ENCODE measurements at regions not wholly inside any gene's neighbourhood (a gene's known extent, or its start where the extent isn't known, plus 50 kb on each side); places are given as distances from the start of the nearest gene placed in this dataset.

DNA sequence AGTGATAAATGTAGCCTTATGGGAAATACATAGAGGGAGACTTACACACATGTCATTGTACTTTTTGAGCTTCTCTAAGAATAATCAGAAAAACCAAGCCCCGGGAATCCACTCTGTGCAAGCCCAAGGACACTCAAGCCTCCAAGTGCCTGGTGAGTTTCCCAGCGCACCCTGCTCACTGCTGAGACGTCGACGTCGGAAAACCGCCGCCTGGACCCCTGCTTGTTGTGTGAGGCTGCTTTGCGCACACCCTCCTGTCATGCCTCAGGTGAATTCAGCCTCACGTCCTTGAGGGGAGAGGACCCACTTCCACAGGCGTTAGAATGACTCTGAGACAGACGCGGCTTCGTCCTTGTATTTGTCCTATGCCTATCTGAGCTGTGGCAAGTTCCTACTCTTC lies 368.4 kb upstream of the AKR1E2 start:
- TF ChIP-seq, protein P1, sequence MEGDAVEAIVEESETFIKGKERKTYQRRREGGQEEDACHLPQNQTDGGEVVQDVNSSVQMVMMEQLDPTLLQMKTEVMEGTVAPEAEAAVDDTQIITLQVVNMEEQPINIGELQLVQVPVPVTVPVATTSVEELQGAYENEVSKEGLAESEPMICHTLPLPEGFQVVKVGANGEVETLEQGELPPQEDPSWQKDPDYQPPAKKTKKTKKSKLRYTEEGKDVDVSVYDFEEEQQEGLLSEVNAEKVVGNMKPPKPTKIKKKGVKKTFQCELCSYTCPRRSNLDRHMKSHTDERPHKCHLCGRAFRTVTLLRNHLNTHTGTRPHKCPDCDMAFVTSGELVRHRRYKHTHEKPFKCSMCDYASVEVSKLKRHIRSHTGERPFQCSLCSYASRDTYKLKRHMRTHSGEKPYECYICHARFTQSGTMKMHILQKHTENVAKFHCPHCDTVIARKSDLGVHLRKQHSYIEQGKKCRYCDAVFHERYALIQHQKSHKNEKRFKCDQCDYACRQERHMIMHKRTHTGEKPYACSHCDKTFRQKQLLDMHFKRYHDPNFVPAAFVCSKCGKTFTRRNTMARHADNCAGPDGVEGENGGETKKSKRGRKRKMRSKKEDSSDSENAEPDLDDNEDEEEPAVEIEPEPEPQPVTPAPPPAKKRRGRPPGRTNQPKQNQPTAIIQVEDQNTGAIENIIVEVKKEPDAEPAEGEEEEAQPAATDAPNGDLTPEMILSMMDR (IDR thresholded peaks at IDR 0.05; ENCODE audit: insufficient read depth, low read depth, low read length): no peak
- TF ChIP-seq EZH2 (IDR thresholded peaks at IDR 0.05; ENCODE audit: insufficient read depth, low read length): no peak
